K562 (cell line): ENCODE measurements at regions not wholly inside any gene's neighbourhood (a gene's known extent, or its start where the extent isn't known, plus 50 kb on each side); places are given as distances from the start of the nearest gene placed in this dataset.

ENCODE experiments used
- CREM ChIP-seq: IDR thresholded peaks from 2 replicates; pipeline ENCODE4 v1.6.1; 2014; ENCODE audit warnings: antibody characterized with exemption, low read depth
- FOSL1 ChIP-seq: fragments of 200-800 bp; sonication (Bioruptor generic); conservative IDR thresholded peaks from 2 replicates; pipeline ENCODE4 v1.6.1; 2016; ENCODE audit warnings: missing genetic modification characterization, missing compliant biosample characterization
- GABPA ChIP-seq: fragments of 200-800 bp; sonication (Bioruptor generic); conservative IDR thresholded peaks from 2 replicates; pipeline ENCODE4 v1.6.1; 2016; ENCODE audit warnings: low read depth, missing genetic modification characterization, missing compliant biosample characterization
- HDAC6 ChIP-seq: IDR thresholded peaks from 2 replicates; pipeline ENCODE4 v1.6.1; 2012; ENCODE audit warnings: low read depth, mild to moderate bottlenecking, control low read depth, inconsistent platforms, low read length, moderate library complexity
- HDAC8 ChIP-seq: fragments of 450-650 bp; IDR thresholded peaks from 2 replicates; pipeline ENCODE4 v1.6.1; 2016; ENCODE audit warnings: mild to moderate bottlenecking, missing genetic modification characterization, moderate library complexity, missing compliant biosample characterization
- HNRNPUL1 ChIP-seq: fragments of 200-400 bp; formaldehyde crosslinking; IDR thresholded peaks from 2 replicates; pipeline ENCODE4 v1.6.1; 2017; ENCODE audit warnings: low read length
- JUN ChIP-seq, 2 experiments: sonication (generic) in 1 of 2; formaldehyde crosslinking in 1 of 2; IDR thresholded peaks; 2 replicates each; pipeline versions ENCODE4 v1.6.1 to v1.8.0; 2012 to 2022; ENCODE audit warnings: borderline replicate concordance in 2 of 2, mild to moderate bottlenecking in 2 of 2, improper control_type of control experiment in 1 of 2, low read depth in 1 of 2, low read length in 1 of 2, missing genetic modification reagents in 1 of 2
- MAFG ChIP-seq: fragments of 450-650 bp; conservative IDR thresholded peaks from 2 replicates; pipeline ENCODE4 v1.6.1; 2016; ENCODE audit warnings: missing genetic modification characterization, missing compliant biosample characterization
- MAFK ChIP-seq: IDR thresholded peaks from 2 replicates; pipeline ENCODE4 v1.6.1; 2011; ENCODE audit warnings: low read length, improper control_type of control experiment
- NONO ChIP-seq, 2 experiments: fragments of 200-400 bp in 1 of 2; fragments of 450-650 bp in 1 of 2; formaldehyde crosslinking in 1 of 2; IDR thresholded peaks; 2 replicates each; pipeline ENCODE4 v1.6.1; 2017; ENCODE audit warnings: low read depth in 2 of 2, mild to moderate bottlenecking in 2 of 2, moderate library complexity in 2 of 2, low read length in 1 of 2
- RFX1 ChIP-seq: fragments of 450-650 bp; IDR thresholded peaks from 2 replicates; pipeline ENCODE4 v1.6.1; 2016; ENCODE audit warnings: mild to moderate bottlenecking, moderate library complexity
- SAFB2 ChIP-seq: fragments of 200-400 bp; formaldehyde crosslinking; IDR thresholded peaks from 2 replicates; pipeline ENCODE4 v1.6.1; 2018; ENCODE audit warnings: borderline replicate concordance, low read length, low read depth, moderate library complexity; ENCODE audit not compliant: severe bottlenecking
- SAP30 ChIP-seq: fragments of 200-600 bp; sonication (generic); IDR thresholded peaks from 2 replicates; pipeline ENCODE4 v1.6.1; 2012; ENCODE audit warnings: borderline replicate concordance, low read depth, mild to moderate bottlenecking, moderate library complexity, low read length, control low read depth, inconsistent platforms; ENCODE audit not compliant: insufficient read depth, poor library complexity, severe bottlenecking
- ZNF175 ChIP-seq: fragments of 200-800 bp; sonication (Bioruptor generic); IDR thresholded peaks from 2 replicates; pipeline ENCODE4 v1.6.1; 2016; ENCODE audit warnings: low read depth, mild to moderate bottlenecking, missing genetic modification characterization, missing compliant biosample characterization
- ZNF766 ChIP-seq: fragments of 200-800 bp; sonication (Bioruptor generic); conservative IDR thresholded peaks from 2 replicates; pipeline ENCODE4 v1.6.1; 2016; ENCODE audit warnings: missing genetic modification characterization, missing compliant biosample characterization
- TF ChIP-seq, protein P1 (sequence below): fragments of 450-650 bp; IDR thresholded peaks from 2 replicates; pipeline ENCODE4 v1.6.1; 2016; ENCODE audit warnings: low read depth
- TF ChIP-seq, protein P2 (sequence below): fragments of 450-650 bp; IDR thresholded peaks from 2 replicates; pipeline ENCODE4 v1.6.1; 2018; ENCODE audit not compliant: partially characterized antibody

DNA sequence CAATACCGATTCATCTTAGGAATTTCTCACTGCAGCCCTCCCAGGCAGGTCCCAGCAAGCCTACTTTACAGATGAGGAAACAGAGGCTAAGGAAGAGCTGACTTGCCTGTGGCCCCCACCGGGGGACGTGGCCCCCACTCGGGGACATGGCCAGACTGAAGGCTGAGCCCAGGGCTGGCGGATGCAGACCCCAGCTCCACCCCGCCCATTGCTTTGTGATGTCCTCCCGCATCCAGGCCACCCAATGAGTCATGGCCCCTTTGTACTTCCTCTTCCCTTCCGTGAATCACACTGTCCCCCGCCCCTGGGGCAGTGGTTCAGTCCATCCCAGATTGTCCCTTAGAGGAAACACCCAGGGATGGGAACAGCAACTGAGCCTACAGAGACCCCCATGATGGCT, 116.0 kb upstream of the ANO1 start (continued):
- TF ChIP-seq, protein P1, sequence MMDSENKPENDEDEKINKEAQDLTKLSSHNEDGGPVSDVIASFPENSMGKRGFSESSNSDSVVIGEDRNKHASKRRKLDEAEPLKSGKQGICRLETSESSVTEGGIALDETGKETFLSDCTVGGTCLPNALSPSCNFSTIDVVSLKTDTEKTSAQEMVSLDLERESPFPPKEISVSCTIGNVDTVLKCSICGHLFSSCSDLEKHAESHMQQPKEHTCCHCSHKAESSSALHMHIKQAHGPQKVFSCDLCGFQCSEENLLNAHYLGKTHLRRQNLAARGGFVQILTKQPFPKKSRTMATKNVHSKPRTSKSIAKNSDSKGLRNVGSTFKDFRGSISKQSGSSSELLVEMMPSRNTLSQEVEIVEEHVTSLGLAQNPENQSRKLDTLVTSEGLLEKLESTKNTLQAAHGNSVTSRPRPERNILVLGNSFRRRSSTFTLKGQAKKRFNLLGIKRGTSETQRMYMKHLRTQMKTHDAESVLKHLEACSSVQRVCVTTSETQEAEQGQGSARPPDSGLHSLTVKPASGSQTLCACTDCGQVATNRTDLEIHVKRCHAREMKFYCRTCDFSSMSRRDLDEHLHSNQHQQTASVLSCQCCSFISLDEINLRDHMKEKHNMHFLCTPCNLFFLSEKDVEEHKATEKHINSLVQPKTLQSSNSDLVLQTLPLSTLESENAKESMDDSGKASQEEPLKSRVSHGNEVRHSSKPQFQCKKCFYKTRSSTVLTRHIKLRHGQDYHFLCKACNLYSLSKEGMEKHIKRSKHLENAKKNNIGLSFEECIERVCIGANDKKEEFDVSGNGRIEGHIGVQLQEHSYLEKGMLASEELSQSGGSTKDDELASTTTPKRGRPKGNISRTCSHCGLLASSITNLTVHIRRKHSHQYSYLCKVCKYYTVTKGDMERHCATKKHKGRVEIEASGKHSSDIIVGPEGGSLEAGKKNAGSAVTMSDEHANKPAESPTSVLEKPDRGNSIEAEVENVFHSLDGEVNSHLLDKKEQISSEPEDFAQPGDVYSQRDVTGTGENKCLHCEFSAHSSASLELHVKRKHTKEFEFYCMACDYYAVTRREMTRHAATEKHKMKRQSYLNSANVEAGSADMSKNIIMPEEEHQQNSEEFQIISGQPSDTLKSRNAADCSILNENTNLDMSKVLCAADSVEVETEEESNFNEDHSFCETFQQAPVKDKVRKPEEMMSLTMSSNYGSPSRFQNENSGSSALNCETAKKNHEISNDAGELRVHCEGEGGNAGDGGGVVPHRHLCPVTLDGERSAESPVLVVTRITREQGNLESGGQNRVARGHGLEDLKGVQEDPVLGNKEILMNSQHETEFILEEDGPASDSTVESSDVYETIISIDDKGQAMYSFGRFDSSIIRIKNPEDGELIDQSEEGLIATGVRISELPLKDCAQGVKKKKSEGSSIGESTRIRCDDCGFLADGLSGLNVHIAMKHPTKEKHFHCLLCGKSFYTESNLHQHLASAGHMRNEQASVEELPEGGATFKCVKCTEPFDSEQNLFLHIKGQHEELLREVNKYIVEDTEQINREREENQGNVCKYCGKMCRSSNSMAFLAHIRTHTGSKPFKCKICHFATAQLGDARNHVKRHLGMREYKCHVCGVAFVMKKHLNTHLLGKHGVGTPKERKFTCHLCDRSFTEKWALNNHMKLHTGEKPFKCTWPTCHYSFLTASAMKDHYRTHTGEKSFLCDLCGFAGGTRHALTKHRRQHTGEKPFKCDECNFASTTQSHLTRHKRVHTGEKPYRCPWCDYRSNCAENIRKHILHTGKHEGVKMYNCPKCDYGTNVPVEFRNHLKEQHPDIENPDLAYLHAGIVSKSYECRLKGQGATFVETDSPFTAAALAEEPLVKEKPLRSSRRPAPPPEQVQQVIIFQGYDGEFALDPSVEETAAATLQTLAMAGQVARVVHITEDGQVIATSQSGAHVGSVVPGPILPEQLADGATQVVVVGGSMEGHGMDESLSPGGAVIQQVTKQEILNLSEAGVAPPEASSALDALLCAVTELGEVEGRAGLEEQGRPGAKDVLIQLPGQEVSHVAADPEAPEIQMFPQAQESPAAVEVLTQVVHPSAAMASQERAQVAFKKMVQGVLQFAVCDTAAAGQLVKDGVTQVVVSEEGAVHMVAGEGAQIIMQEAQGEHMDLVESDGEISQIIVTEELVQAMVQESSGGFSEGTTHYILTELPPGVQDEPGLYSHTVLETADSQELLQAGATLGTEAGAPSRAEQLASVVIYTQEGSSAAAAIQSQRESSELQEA: no peak
- TF ChIP-seq HDAC8 (tag): no peak
- TF ChIP-seq SAFB2: no peak
- no peak for TF ChIP-seq RFX1
- peak; percentile 95 for TF ChIP-seq FOSL1 (tag)
- TF ChIP-seq SAP30: no peak
- TF ChIP-seq HDAC6: no peak
- no peak for TF ChIP-seq MAFK
- TF ChIP-seq CREM: peak; percentile 20; the same call in 1 of the 2 replicates
- TF ChIP-seq HNRNPUL1: no peak
- TF ChIP-seq GABPA (tag): 0 out of 2 replicates have a peak, but pooled peaks have one; percentile 35
- TF ChIP-seq MAFG (tag): no peak
- TF ChIP-seq NONO (IDR thresholded peaks at IDR 0.05; ENCODE audit: low read depth in 2 of 2, low read length in 1 of 2): peak in 1 of 2 experiments; percentile 66; a peak in 1 of 4 replicates
- peak; percentile 81 for TF ChIP-seq JUN (IDR thresholded peaks at IDR 0.05; ENCODE audit: borderline replicate concordance, low read depth, low read length)
- TF ChIP-seq JUN (CRISPR knock-in tag; IDR thresholded peaks at IDR 0.05; ENCODE audit: borderline replicate concordance): no peak
- no peak for TF ChIP-seq ZNF766 (CRISPR knock-in tag)
- no peak for TF ChIP-seq ZNF175 (CRISPR knock-in tag)
- TF ChIP-seq, protein P2, sequence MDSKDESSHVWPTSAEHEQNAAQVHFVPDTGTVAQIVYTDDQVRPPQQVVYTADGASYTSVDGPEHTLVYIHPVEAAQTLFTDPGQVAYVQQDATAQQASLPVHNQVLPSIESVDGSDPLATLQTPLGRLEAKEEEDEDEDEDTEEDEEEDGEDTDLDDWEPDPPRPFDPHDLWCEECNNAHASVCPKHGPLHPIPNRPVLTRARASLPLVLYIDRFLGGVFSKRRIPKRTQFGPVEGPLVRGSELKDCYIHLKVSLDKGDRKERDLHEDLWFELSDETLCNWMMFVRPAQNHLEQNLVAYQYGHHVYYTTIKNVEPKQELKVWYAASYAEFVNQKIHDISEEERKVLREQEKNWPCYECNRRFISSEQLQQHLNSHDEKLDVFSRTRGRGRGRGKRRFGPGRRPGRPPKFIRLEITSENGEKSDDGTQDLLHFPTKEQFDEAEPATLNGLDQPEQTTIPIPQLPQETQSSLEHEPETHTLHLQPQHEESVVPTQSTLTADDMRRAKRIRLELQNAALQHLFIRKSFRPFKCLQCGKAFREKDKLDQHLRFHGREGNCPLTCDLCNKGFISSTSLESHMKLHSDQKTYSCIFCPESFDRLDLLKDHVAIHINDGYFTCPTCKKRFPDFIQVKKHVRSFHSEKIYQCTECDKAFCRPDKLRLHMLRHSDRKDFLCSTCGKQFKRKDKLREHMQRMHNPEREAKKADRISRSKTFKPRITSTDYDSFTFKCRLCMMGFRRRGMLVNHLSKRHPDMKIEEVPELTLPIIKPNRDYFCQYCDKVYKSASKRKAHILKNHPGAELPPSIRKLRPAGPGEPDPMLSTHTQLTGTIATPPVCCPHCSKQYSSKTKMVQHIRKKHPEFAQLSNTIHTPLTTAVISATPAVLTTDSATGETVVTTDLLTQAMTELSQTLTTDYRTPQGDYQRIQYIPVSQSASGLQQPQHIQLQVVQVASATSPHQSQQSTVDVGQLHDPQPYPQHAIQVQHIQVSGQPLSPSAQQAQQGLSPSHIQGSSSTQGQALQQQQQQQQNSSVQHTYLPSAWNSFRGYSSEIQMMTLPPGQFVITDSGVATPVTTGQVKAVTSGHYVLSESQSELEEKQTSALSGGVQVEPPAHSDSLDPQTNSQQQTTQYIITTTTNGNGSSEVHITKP: peak; percentile 99
